Daoy (cell line): ENCODE measurements at regions not wholly inside any gene's neighbourhood (a gene's known extent, or its start where the extent isn't known, plus 50 kb on each side); places are given as distances from the start of the nearest gene placed in this dataset.
"Not testable (repeated sequence)": the region's sequence is repeated elsewhere in the genome, so short reads cannot be mapped to it uniquely, and the experiment has no call there.

ENCODE experiments used
- DNase-seq: peaks from one replicate; pipeline ENCODE4 v3.0.0-alpha.2; 2015; ENCODE audit warnings: low read depth

- no peak for DNase-seq
Observed at GRCh38 chr9:135356021-135356420, 123.6 kb upstream of the PPP1R26 start.

- DNase-seq, result no peak
Observed at GRCh38 chr9:135356796-135357195, 122.8 kb upstream of the PPP1R26 start.

- no peak for DNase-seq
Observed at GRCh38 chr9:135357863-135358551, 121.6 kb upstream of the PPP1R26 start.

GRCh38 chr9:135358552-135358940, 121.0 kb upstream of the PPP1R26 start:
- no peak for DNase-seq

GRCh38 chr9:135359764-135360163, 119.8 kb upstream of the PPP1R26 start:
- DNase-seq, result no peak

GRCh38 chr9:135360617-135361016, 119.0 kb upstream of the PPP1R26 start:
- DNase-seq, result no peak

GRCh38 chr9:135361668-135362067, 117.9 kb upstream of the PPP1R26 start:
- not testable (repeated sequence) for DNase-seq

GRCh38 chr9:135363596-135363995, 116.0 kb upstream of the PPP1R26 start:
- no peak for DNase-seq

GRCh38 chr9:135365013-135365768, 114.4 kb upstream of the PPP1R26 start:
- no peak for DNase-seq

- no peak for DNase-seq
Observed at GRCh38 chr9:135366104-135366503, 113.5 kb upstream of the PPP1R26 start.

- no peak for DNase-seq
Observed at GRCh38 chr9:135369412-135369990, 110.1 kb upstream of the PPP1R26 start.

GRCh38 chr9:135370411-135371375, 108.9 kb upstream of the PPP1R26 start:
- no peak for DNase-seq

GRCh38 chr9:135371535-135371934, 108.0 kb upstream of the PPP1R26 start:
- no peak for DNase-seq

GRCh38 chr9:135372036-135372435, 107.5 kb upstream of the PPP1R26 start:
- no peak for DNase-seq

GRCh38 chr9:135372501-135373008, 107.0 kb upstream of the PPP1R26 start:
- no peak for DNase-seq

- no peak for DNase-seq
Observed at GRCh38 chr9:135373151-135373685, 106.4 kb upstream of the PPP1R26 start.

- DNase-seq, result no peak
Observed at GRCh38 chr9:135373820-135374219, 105.8 kb upstream of the PPP1R26 start.

GRCh38 chr9:135374591-135374990, 105.0 kb upstream of the PPP1R26 start:
- no peak for DNase-seq

GRCh38 chr9:135375001-135375400, 104.6 kb upstream of the PPP1R26 start:
- no peak for DNase-seq

- no peak for DNase-seq
Observed at GRCh38 chr9:135376511-135377265, 102.9 kb upstream of the PPP1R26 start.

- no peak for DNase-seq
Observed at GRCh38 chr9:135377431-135377830, 102.2 kb upstream of the PPP1R26 start.
